NAMALWA (cell line): ENCODE measurements at regions not wholly inside any gene's neighbourhood (a gene's known extent, or its start where the extent isn't known, plus 50 kb on each side); places are given as distances from the start of the nearest gene placed in this dataset.

ENCODE experiments used
- DNase-seq: peaks from one replicate; pipeline ENCODE4 v3.0.0-alpha.2; 2015; ENCODE audit warnings: low spot score

DNA sequence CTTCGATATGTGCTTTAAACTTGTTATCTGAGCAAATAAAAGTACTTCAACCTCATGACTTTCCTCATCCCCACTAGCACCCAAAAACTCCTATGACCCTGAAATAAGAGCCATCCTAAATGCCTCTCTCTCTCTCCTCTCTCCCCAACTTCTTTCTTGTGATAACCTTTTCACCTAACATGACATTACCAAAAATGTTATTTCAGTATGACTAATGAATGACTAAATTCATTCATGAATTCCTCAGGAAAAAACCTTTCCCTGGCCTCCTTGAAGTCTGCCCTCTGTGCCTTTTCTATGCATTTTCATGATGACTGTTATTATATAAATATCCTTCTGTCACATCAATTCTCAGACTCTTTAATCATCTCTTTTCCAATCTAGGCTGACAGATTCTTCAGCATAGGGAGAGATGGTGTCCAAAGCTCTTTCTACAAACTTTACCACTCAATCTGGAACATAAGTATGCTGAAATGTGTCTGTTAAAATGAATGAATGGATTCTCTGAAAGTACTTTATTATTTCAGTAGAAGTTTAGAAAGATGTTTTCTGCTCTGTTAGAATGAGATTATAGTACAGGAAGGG lies 114.3 kb upstream of the GGTLC1 start:
- DNase-seq = no peak

- DNase-seq = peak; percentile 46
Observed at GRCh38 chr20:24102290-24102689, 113.7 kb upstream of the GGTLC1 start.

DNA sequence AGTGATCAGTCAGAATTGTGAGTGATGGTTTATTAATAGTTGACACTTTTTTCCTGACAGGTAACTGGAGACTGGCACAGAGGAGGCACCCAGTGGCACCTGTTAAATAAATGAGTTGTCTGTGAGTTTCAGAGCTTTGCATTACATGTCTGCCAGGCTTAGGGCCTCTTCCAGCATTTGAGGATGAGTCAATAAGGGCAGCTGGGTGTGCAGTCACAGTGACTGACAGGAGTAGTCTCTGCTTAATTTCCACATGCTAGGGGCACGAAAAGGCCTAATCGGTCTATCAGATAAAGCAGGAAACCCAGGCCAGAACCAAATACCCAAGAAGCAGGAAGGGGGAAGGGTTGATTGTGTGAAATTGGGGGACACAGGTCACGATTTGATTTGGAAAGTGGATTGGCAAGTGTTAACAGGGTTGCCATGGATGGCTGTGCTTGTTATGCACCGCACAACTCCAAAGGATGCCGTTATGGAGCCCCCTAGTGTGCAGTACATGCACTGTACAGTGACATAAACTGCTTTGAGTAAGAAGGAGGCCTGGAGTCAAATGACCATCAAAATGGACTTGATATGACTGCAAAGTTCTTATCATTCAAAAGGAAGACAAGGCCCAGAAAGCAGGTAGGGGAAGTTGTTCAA lies 111.9 kb upstream of the GGTLC1 start:
- DNase-seq = peak; percentile 65

DNA sequence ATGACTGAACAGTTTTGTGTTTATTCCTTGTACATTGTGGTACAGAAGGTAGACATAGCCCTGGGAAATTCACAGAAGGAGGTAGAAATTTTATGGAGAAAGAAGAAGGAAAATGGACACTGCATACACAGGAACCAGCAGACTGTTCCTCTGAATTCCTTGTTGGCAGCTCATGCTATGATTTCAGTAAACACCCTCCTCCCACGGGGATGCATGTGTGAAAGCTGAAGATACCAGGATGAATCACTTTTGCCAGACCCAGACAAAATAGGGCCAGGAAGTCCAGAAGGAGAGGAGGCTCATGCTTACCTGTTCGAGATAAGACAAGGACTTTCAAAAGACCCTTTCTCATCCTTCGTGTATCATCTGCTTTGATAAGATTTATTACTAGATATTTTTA lies 110.3 kb upstream of the GGTLC1 start:
- no peak for DNase-seq

GRCh38 chr20:24097506-24098245 lies 109.1 kb upstream of the GGTLC1 start:
- DNase-seq = no peak

DNA sequence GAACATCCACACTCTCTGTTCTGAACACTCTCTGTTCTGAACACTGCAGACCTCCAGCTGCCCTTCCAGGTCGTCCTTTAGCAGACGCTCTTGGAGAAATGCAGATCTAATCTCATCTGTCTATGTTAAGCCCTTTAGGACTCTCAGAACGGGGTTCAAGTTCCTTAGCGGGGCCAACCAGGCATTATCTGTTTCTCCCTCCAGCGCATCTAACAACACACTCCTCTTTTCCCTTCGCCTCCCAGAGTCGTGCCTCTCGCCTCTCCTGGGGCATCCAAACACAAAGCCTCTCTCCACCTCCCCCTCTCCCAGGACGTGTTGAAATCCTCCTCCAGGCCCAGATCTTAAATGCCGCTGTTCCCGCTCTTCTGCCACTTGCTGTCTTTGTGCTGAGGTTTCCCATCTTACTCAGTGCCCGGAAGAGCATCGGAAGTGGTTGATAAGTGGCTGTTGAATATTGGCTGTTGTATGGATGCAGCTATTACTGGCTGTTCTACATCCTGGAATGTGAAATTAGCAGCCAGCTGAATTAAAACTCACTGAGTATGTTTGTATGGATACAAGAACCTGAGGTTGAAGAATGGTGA lies 108.4 kb upstream of the GGTLC1 start:
- no peak for DNase-seq

DNA sequence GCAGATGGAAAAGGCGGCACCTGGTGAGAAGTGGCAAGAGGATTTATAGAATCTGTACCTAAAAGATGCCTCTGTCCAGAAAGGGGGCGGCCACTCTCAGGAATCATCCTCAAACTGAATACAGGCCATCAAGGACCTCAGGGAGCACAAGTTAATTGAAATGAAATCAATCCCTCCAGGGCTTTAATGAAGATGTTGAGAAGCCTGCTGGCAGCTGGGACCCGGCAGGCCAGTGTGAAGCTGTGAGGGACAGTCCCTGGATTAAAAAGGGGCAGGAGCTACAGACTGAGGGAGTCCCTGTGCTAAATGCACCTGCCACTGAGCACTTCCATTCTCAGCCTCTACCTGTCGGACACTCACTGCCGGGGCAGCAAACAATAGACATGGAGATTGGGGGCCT lies 107.7 kb upstream of the GGTLC1 start:
- no peak for DNase-seq

- no peak for DNase-seq
Observed at GRCh38 chr20:24095756-24096155, 107.2 kb upstream of the GGTLC1 start.

GRCh38 chr20:24095303-24095702 lies 106.7 kb upstream of the GGTLC1 start:
- DNase-seq = no peak

DNA sequence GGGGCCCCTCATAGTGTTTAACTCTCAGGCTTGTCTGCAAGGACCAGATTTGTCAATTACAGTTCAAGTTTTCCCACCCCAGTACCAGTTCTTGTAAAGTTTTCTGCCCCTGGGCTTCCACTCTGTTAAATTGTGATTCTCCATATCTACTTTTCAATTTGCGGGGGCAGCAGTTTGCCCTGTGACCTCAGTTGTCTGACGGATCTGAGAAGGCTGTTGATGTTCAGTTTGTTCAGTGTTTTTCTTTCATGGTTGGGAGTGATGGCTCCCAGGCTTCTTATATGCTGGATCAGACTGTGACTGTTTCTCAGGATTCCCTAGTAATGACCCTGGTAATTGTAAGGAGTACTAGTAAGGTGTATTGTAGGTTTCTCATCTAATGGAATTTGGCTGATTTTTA lies 101.0 kb upstream of the GGTLC1 start:
- no peak for DNase-seq

- DNase-seq = no peak
Observed at GRCh38 chr20:24086121-24086520, 97.5 kb upstream of the GGTLC1 start.

GRCh38 chr20:24084281-24084680 lies 95.7 kb upstream of the GGTLC1 start:
- DNase-seq = no peak

DNA sequence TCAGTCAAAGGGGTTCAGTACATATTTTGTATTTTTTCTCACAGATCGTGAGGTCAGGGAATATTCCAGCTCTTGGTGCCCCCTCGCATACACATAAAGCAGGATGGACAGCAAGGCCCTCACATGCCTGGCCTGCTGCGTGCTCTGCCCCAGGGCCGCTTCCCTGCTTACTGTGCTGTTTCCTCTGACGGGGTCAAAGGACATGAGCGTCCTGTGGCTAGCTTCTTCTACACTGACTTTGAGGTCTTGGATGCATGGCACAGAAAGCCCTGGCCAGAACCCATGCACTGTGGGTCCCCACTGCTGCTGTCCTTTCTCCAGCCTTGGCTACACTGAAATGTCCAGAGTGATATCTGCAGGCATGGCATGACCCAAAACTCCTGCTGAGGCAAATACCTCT lies 92.5 kb upstream of the GGTLC1 start:
- DNase-seq = no peak

- DNase-seq = no peak
Observed at GRCh38 chr20:24079661-24080412, 91.3 kb upstream of the GGTLC1 start.

GRCh38 chr20:24077145-24077544 lies 88.6 kb upstream of the GGTLC1 start:
- no peak for DNase-seq

DNA sequence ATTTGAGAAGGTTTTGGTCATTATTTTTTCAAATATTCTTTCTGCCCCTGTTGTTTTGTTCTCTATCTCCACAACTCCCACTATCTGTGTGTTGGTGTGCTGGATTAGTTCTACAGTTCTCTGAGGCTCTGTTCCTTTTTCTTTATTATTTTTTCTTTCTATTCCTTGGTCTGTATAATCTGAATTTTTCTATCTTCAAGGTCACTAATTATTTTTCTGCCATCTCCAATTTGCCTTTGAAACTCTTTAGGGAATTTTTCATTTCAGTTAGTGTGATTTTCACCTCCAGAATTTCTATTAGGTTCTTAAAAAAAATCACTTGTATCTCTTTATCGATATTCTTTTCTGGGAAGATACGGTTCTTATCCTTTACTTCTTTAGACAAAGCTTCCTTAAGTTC lies 82.1 kb upstream of the GGTLC1 start:
- DNase-seq = no peak

GRCh38 chr20:24066076-24066700 lies 77.6 kb upstream of the GGTLC1 start:
- DNase-seq = no peak

DNA sequence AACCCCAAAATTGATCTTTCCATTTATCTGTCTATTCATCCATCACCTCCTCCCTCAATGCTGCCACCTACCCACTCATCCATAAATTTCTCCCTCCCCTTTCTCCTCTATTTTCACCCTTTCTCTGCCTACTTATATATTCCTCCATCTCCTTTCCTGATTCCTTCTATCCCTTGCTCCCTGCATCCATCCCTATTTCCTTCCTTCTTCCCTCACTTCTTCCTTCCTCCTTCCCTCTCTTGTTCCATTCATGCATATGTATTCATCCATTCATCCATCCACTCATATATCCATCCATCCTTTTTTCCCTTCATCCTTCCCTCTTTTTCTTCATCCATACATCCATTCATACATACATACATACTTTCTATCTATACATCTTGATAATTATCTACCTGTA lies 76.3 kb upstream of the GGTLC1 start:
- DNase-seq = no peak

DNA sequence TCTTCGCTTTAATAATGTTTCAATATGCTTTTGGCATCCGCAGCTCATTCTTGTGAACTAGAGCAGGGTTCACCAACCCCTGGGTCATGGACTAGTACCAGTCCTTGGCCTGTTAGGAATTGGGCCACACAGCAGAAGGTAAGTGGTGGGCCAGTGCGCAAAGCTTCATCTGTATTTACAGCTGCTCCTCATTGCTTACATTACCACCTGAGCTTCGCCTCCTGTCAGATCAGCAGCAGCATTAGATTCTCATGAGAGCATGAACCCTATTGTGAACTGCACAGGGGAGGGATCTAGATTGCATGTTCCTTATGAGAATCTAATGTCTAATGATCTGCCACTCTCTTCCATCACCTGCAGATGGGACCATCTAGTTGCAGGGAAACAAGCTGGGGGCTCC lies 75.5 kb upstream of the GGTLC1 start:
- no peak for DNase-seq

DNA sequence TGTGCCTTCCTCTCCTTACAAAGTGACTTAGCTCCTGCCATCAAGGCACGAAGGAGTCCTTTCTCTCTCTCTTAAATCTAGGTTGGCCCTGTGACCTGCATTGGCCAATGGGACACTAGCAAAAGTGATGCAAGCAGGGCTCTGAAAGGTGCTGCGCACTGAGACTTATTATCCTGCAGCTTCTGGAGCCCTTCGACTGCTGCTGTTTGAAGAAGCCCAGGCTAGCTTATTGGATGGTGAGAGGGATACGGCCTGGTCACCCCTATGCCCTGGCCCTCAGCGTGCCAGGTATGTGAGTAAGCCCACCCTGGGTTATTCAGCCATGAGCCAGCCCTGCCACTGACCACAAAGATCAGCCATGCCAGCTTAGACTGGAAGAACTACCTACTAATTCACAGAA lies 74.5 kb upstream of the GGTLC1 start:
- DNase-seq = no peak

- DNase-seq = no peak
Observed at GRCh38 chr20:24060851-24061590, 72.4 kb upstream of the GGTLC1 start.
